ENCODE measurements at regions not wholly inside any gene's neighbourhood (a gene's known extent, or its start where the extent isn't known, plus 50 kb on each side); places are given as distances from the start of the nearest gene placed in this dataset.
"Not testable (repeated sequence)": the region's sequence is repeated elsewhere in the genome, so short reads cannot be mapped to it uniquely, and the experiment has no call there.

DNA sequence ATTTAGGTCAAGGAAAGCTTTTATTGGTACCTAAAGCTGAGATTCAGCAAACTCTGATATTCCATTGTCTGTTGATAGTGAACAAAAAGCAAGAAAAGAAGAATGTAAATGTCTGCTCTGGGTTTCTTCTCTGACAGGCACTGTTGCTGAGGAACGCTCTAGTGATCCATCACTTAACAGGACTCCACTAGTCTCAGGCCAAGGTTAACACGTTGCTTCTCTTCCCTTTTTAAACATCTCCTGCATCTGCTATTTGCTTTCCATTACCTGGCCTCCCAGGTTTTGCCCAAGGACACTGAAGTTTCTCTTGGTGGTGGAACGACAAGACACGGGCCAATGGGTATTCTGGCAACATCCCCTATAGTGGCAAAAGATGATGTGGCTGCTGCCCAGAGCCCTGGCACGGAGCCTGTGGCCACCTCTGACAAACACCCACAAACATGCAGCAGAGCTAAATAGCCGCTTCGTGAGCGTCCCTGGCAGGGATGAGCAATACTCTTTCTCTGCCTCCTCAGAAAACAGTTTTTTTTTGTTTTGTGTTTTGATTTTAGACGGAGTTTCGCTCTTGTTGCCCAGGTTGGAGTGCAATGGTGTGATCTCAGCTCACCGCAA is 97.8 kb upstream of the AKAP13 start:
- H3K9ac ChIP-seq (ENCODE audit: low read length): no peak overlapping the region
- H2AFZ ChIP-seq (ENCODE audit: low read depth, low read length, severe bottlenecking): no peak overlapping the region
- no peaks in the 10 kb centered on the region for H3K36me3 ChIP-seq (ENCODE audit: low read length)
- H3K9me3 ChIP-seq (ENCODE audit: insufficient read depth, low read length): no peaks in the 10 kb centered on the region
- H3K9me2 ChIP-seq (replicated peaks; ENCODE audit: insufficient read depth, low read length): no peaks in the 10 kb centered on the region
- no peak for TF ChIP-seq EZH2phosphoT487 (conservative IDR thresholded peaks at IDR 0.05; ENCODE audit: low read length)
- TF ChIP-seq, protein P1, sequence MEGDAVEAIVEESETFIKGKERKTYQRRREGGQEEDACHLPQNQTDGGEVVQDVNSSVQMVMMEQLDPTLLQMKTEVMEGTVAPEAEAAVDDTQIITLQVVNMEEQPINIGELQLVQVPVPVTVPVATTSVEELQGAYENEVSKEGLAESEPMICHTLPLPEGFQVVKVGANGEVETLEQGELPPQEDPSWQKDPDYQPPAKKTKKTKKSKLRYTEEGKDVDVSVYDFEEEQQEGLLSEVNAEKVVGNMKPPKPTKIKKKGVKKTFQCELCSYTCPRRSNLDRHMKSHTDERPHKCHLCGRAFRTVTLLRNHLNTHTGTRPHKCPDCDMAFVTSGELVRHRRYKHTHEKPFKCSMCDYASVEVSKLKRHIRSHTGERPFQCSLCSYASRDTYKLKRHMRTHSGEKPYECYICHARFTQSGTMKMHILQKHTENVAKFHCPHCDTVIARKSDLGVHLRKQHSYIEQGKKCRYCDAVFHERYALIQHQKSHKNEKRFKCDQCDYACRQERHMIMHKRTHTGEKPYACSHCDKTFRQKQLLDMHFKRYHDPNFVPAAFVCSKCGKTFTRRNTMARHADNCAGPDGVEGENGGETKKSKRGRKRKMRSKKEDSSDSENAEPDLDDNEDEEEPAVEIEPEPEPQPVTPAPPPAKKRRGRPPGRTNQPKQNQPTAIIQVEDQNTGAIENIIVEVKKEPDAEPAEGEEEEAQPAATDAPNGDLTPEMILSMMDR (IDR thresholded peaks at IDR 0.05; ENCODE audit: insufficient read depth, low read length, poor library complexity, severe bottlenecking): no peak
- no peak overlapping the region for H3K4me3 ChIP-seq (ENCODE audit: insufficient read depth, low read length, poor library complexity, severe bottlenecking)
- H3K4me2 ChIP-seq (ENCODE audit: low read depth, low read length, poor library complexity, severe bottlenecking): no peak overlapping the region
- no peaks in the 10 kb centered on the region for H4K20me1 ChIP-seq (ENCODE audit: low read depth, low read length)
- no peaks in the 10 kb centered on the region for H3K79me2 ChIP-seq (ENCODE audit: insufficient read depth, low read length)
- H3K27ac ChIP-seq (ENCODE audit: low read depth, low read length): no peak overlapping the region
- no peaks in the 10 kb centered on the region for H3K27me3 ChIP-seq (ENCODE audit: low read length)
- no peaks in the 10 kb centered on the region for H3F3A ChIP-seq (ENCODE audit: insufficient read depth)

DNA sequence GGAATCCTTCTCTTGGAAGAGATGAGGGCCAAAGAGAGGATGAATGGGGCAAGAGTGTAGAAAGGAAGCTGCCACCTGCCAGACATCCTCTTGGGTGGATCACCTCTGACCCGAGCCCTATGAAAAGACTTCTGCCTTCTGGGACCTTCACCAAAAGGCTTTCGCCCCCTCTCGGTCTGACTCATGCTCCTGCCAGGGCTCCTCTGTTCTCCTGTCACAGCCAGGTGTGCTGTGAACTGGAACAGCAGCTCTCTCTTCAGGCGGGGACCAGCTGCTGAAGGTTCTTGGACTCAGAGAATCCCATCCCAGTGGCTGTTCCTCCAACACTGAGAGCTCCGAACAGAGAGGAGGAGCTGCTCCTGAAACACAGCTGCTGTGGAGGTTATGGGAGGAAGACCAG is 96.6 kb upstream of the AKAP13 start:
- not testable (repeated sequence) for H4K20me1 ChIP-seq (ENCODE audit: low read depth, low read length); H3K9me3 ChIP-seq (ENCODE audit: insufficient read depth, low read length); H3K4me3 ChIP-seq (ENCODE audit: insufficient read depth, low read length, poor library complexity, severe bottlenecking); H3K4me2 ChIP-seq (ENCODE audit: low read depth, low read length, poor library complexity, severe bottlenecking); H3F3A ChIP-seq (ENCODE audit: insufficient read depth); H3K27ac ChIP-seq (ENCODE audit: low read depth, low read length); H3K79me2 ChIP-seq (ENCODE audit: insufficient read depth, low read length); H3K36me3 ChIP-seq (ENCODE audit: low read length); H3K9ac ChIP-seq (ENCODE audit: low read length); H3K9me2 ChIP-seq (replicated peaks; ENCODE audit: insufficient read depth, low read length); H3K27me3 ChIP-seq (ENCODE audit: low read length); H2AFZ ChIP-seq (ENCODE audit: low read depth, low read length, severe bottlenecking)

DNA sequence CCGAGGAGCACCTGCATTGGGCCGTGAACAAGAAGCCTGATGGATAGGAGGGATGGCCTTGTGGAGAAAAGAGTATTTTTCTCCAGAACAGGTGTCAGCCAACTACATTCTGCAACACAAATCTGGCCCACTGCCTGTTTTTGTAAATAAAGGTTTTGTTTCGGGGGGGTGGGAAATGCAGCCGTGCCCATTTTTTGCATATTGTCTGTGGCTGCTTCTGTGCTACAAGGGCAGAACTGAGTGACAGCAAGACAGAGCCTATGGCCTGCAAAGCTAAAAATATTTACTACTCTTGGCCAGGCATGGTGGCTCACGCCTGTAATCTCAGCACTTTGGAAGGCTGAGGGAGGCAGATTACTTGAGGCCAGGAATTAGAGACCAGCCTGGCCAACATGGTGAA is 95.9 kb upstream of the AKAP13 start:
- Histone ChIP-seq H3K27ac (ENCODE audit: low read depth, low read length) (no peak overlapping the region), H3K36me3 (ENCODE audit: low read length) (no peaks in the 10 kb centered on the region), H3K27me3 (ENCODE audit: low read length) (no peaks in the 10 kb centered on the region), H2AFZ (ENCODE audit: low read depth, low read length, severe bottlenecking) (no peak overlapping the region), H3K79me2 (ENCODE audit: insufficient read depth, low read length) (no peaks in the 10 kb centered on the region), H4K20me1 (ENCODE audit: low read depth, low read length) (no peaks in the 10 kb centered on the region), H3F3A (ENCODE audit: insufficient read depth) (no peaks in the 10 kb centered on the region), H3K4me2 (ENCODE audit: low read depth, low read length, poor library complexity, severe bottlenecking) (peak overlapping the region; percentile 16), H3K9me2 (replicated peaks; ENCODE audit: insufficient read depth, low read length) (no peaks in the 10 kb centered on the region), H3K4me3 (ENCODE audit: insufficient read depth, low read length, poor library complexity, severe bottlenecking) (no peak overlapping the region), H3K9ac (ENCODE audit: low read length) (no peak overlapping the region), H3K9me3 (ENCODE audit: insufficient read depth, low read length) (no peaks in the 10 kb centered on the region)
- TF ChIP-seq EZH2phosphoT487 (conservative IDR thresholded peaks at IDR 0.05; ENCODE audit: low read length): no peak
- TF ChIP-seq, protein P1 (IDR thresholded peaks at IDR 0.05; ENCODE audit: insufficient read depth, low read length, poor library complexity, severe bottlenecking): no peak

DNA sequence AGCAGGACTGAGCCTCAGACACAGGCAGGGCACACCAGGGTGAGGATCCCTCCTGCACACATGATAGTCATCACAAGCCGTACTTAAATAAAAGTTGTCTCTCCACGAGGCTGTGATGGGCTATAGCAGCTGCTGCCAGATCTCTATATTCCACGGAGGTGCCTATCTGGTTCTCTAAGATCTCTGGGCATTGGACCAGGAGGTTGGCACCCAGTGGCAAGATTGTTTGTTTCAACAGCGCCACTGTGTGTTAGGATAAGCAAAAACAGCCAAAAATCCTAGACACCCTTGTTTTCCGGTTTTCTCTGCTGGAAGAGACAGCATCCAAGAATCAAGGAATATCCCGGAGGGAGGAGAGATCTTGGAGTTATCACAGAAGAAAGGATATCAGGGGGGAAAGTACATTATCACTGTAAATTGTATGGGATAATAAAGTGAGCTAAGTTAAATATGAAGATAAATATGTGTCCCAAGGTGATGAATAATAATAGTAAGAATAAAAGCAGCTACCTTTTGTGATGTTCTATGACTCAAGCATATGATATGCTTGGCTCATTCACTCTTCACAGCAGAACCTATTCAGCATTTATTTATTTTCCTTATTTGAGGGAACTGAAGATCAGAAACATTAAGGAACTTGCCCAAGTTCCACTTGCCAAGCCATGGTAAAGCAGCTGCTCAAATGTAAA is 90.6 kb upstream of the AKAP13 start:
- no peak for TF ChIP-seq EZH2phosphoT487 (conservative IDR thresholded peaks at IDR 0.05; ENCODE audit: low read length)
- TF ChIP-seq, protein P1 (IDR thresholded peaks at IDR 0.05; ENCODE audit: insufficient read depth, low read length, poor library complexity, severe bottlenecking): peak; percentile 57
- Histone ChIP-seq H2AFZ (ENCODE audit: low read depth, low read length, severe bottlenecking) (no peak overlapping the region), H3K27me3 (ENCODE audit: low read length) (no peaks in the 10 kb centered on the region), H3K9ac (ENCODE audit: low read length) (no peak overlapping the region), H3K4me3 (ENCODE audit: insufficient read depth, low read length, poor library complexity, severe bottlenecking) (no peak overlapping the region), H3F3A (ENCODE audit: insufficient read depth) (no peaks in the 10 kb centered on the region), H3K27ac (ENCODE audit: low read depth, low read length) (no peak overlapping the region), H3K79me2 (ENCODE audit: insufficient read depth, low read length) (no peaks in the 10 kb centered on the region), H3K9me2 (replicated peaks; ENCODE audit: insufficient read depth, low read length) (no peaks in the 10 kb centered on the region), H4K20me1 (ENCODE audit: low read depth, low read length) (no peaks in the 10 kb centered on the region), H3K4me2 (ENCODE audit: low read depth, low read length, poor library complexity, severe bottlenecking) (no peak overlapping the region), H3K36me3 (ENCODE audit: low read length) (no peaks in the 10 kb centered on the region), H3K9me3 (ENCODE audit: insufficient read depth, low read length) (no peaks in the 10 kb centered on the region)

DNA sequence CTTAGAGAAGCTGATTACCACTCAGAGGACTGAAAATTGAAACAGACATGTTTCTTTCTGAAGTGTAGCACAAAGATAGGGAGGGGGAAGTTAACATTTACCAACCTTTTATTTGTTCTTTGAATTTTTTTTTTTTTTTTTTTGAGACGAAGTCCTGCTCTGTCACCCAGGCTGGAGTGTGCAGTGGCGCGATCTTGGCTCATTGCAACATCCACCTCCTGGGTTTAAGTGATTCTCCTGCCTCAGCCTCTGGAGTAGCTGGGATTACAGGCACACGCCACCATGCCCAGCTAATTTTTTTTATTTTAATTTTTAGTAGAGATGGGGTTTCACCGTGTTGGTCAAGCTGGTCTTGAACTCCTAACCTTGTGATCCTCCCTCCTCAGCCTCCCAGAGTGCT is 87.8 kb upstream of the AKAP13 start:
- H3K9me2 ChIP-seq (replicated peaks; ENCODE audit: insufficient read depth, low read length); H3K36me3 ChIP-seq (ENCODE audit: low read length); H3F3A ChIP-seq (ENCODE audit: insufficient read depth); H3K79me2 ChIP-seq (ENCODE audit: insufficient read depth, low read length); H3K4me2 ChIP-seq (ENCODE audit: low read depth, low read length, poor library complexity, severe bottlenecking); H3K9me3 ChIP-seq (ENCODE audit: insufficient read depth, low read length); H3K27me3 ChIP-seq (ENCODE audit: low read length); H3K4me3 ChIP-seq (ENCODE audit: insufficient read depth, low read length, poor library complexity, severe bottlenecking); H3K9ac ChIP-seq (ENCODE audit: low read length); H3K27ac ChIP-seq (ENCODE audit: low read depth, low read length); H2AFZ ChIP-seq (ENCODE audit: low read depth, low read length, severe bottlenecking); H4K20me1 ChIP-seq (ENCODE audit: low read depth, low read length): not testable (repeated sequence)

All from SU-DHL-6 (cell line).